ENCODE measurements at regions not wholly inside any gene's neighbourhood (a gene's known extent, or its start where the extent isn't known, plus 50 kb on each side); places are given as distances from the start of the nearest gene placed in this dataset.
A peak's percentile ranks its signal among the peaks of the same experiment; 100 is the strongest.

DNA sequence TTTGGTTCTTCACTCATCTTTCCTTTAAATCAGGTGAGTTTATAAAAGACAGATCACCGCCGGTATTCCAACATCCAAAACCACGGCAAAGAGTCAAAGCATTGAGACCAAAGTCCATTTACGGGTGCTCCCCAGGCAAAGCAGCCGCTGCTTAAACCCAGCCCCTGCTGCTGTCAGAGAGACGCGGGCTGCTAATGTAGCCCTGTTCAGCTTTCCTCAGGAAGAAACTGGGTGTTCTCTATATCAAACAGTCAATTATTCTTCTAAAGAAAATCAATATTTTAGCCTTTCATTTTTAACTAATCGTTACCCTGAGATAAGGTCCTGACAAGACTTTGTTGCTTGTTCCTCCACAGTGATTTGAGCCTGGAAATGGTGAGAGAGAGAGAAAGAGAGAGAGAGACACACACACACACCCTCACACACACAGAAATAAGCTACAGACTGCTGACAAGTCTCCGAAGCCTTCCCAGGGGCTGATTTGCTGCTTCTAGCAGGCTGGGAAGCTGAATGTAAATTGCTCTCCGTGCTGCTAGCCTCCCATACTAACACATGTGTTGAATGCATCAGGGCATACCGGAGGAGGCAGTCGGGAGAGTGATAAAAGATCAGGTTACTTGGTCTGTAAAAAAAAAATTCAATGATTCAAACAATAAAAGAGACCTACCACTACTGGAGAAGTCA, 183.0 kb upstream of the ANK3 start:
- Histone ChIP-seq H3K27ac (peak overlapping the region; percentile 59 to 83 (median 75)), H3K4me3 (replicated peaks in 1 of 3) (peak overlapping the region in 2 of 3 donors; percentile 20 to 30), H3K27me3 (no peaks in the 10 kb centered on the region), H3K36me3 (no peaks in the 10 kb centered on the region), H3K9me3 (no peaks in the 10 kb centered on the region), H3K4me1 (peaks cover 7 to 25% of the 10 kb centered on the region in 2 donors)
- DNase-seq: peak; percentile 44 to 48
- intact Hi-C loops (cut with DNase I): no loop called here
- WGBS, 2 donors: 3 to 8% methylated on average over 12 of the region's 12 CpGs
- TF ChIP-seq, protein P1, sequence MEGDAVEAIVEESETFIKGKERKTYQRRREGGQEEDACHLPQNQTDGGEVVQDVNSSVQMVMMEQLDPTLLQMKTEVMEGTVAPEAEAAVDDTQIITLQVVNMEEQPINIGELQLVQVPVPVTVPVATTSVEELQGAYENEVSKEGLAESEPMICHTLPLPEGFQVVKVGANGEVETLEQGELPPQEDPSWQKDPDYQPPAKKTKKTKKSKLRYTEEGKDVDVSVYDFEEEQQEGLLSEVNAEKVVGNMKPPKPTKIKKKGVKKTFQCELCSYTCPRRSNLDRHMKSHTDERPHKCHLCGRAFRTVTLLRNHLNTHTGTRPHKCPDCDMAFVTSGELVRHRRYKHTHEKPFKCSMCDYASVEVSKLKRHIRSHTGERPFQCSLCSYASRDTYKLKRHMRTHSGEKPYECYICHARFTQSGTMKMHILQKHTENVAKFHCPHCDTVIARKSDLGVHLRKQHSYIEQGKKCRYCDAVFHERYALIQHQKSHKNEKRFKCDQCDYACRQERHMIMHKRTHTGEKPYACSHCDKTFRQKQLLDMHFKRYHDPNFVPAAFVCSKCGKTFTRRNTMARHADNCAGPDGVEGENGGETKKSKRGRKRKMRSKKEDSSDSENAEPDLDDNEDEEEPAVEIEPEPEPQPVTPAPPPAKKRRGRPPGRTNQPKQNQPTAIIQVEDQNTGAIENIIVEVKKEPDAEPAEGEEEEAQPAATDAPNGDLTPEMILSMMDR (IDR thresholded peaks at IDR 0.05): peak in 1 of 6 experiments; percentile 10
- peak in 1 of 2 donors; percentile 38 for TF ChIP-seq POLR2A (IDR thresholded peaks at IDR 0.05)

DNA sequence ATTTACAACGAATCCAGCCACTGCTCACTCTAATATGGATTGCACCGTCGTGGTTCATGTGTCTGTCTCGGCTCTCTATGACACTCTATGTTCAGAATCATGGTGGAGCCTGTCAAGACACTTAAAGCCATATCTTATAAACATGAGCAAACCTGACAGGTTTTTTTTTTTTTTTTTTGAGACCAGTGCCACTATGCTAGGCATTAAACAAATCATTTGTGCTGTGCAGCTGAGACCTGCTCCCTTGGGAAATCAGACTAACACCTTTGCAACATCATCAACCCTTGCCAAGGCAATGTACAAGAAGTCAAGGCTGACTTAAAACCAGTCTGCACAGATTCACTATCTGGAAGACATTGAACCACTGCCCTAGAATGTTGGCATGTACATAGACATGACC, 181.2 kb upstream of the ANK3 start:
- Histone ChIP-seq H3K4me3 (replicated peaks in 1 of 3) (no peak overlapping the region), H3K4me1 (peaks cover 0 to 21% of the 10 kb centered on the region in 2 donors), H3K36me3 (no peaks in the 10 kb centered on the region), H3K27ac (no peak overlapping the region), H3K9me3 (no peaks in the 10 kb centered on the region), H3K27me3 (no peaks in the 10 kb centered on the region)
- TF ChIP-seq POLR2A (IDR thresholded peaks at IDR 0.05): no peak
- TF ChIP-seq, protein P1 (IDR thresholded peaks at IDR 0.05): no peak
- DNase-seq: no peak
- intact Hi-C loops (cut with DNase I): no loop called here
- 80 to 83% methylated on average over 4 of the region's 4 CpGs for WGBS, 2 donors

DNA sequence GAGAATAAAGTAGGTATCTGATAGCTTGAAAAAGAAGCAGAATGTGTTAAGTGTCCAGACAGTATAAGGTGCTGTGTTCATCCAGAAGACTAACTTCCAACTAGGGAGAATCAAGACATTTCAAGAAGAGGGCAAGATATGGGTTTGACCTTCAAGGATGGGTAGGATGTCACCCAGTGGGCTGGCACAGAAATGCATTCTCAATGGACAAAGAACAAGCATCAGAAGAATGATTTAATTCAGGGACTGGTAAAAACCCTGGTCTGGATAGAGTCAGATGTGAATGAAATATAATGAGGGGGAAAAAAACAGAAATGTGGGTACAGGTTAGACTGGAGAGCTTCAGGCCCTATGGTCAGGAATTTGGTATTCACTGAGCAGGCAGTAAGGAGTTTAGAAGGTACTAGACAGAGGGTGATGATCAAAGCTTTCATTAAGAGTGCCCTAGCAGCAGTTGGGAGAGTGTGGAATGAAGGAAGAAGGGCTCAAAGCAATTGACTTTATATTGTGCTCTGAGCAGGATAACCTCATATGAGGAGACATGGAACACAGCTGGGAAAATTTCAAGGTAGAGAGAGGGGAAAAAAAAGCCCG, 180.7 kb upstream of the ANK3 start:
- no peak for TF ChIP-seq POLR2A (IDR thresholded peaks at IDR 0.05)

DNA sequence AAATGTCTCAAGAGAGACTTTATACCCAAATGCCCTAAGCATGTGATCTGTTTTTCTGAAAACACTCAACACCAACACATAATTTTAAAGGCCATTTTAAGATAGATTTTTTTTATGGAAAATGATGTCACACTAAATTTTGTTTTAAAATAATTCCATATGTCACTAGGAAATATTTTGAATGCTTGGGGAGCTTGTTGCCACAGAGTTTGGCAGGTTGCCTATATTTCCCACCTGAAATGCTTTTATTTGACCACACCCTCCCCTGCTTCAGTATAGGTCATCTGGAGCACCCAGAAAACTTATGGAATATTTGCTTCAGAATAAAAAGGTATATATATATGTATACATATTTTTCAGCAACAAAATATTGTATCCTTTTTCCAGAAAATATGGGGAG, 180.0 kb upstream of the ANK3 start:
- Histone ChIP-seq H3K27ac (no peak overlapping the region), H3K9me3 (no peaks in the 10 kb centered on the region), H3K36me3 (no peaks in the 10 kb centered on the region), H3K4me3 (replicated peaks in 1 of 3) (no peak overlapping the region), H3K27me3 (no peaks in the 10 kb centered on the region), H3K4me1 (peaks cover 0 to 21% of the 10 kb centered on the region in 2 donors)
- no peak for DNase-seq
- intact Hi-C loops (cut with DNase I): no loop called here
- TF ChIP-seq, protein P1 (IDR thresholded peaks at IDR 0.05): no peak
- TF ChIP-seq POLR2A (IDR thresholded peaks at IDR 0.05): no peak

More for the DNA sequence above, 180.7 kb upstream of the ANK3 start:
- peaks cover 0 to 21% of the 10 kb centered on the region in 2 donors for H3K4me1 ChIP-seq
- intact Hi-C loops (cut with DNase I): no loop called here
- no peak overlapping the region for H3K27ac ChIP-seq
- WGBS, 2 donors: 70 to 71% methylated on average over 1 of the region's 1 CpG
- no peak overlapping the region for H3K4me3 ChIP-seq (replicated peaks in 1 of 3)
- H3K27me3 ChIP-seq: no peaks in the 10 kb centered on the region
- H3K36me3 ChIP-seq: no peaks in the 10 kb centered on the region
- DNase-seq: no peak
- H3K9me3 ChIP-seq: no peaks in the 10 kb centered on the region

DNA sequence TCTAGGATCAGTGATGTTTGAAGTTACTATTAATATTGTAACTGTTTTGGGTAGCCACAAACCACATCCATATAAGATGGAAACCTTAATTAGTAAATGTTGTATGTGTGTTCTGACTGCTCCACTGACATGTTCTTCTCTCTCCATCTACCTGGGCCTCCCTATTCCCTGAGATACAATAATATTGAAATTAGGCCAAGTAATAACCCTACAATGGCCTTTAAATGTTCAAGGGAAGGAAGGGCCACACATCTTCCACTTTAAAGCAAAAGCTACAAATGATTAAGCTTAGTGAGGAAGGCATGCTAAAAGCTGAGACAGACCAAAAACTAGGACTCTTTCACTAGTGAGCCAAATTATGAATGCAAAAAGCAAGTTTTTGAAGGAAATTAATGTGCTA, 176.4 kb upstream of the ANK3 start:
- no peak for DNase-seq
- no peak overlapping the region for H3K27ac ChIP-seq
- H3K27me3 ChIP-seq: no peaks in the 10 kb centered on the region
- no peaks in the 10 kb centered on the region for H3K36me3 ChIP-seq
- no peak overlapping the region for H3K4me3 ChIP-seq (replicated peaks in 1 of 3)
- no peak for TF ChIP-seq POLR2A (IDR thresholded peaks at IDR 0.05)
- TF ChIP-seq, protein P1 (IDR thresholded peaks at IDR 0.05): no peak
- no peaks in the 10 kb centered on the region for H3K9me3 ChIP-seq
- H3K4me1 ChIP-seq: peaks cover 0 to 11% of the 10 kb centered on the region in 2 donors
- intact Hi-C loops (cut with DNase I): no loop called here
